ENCODE measurements at regions not wholly inside any gene's neighbourhood (a gene's known extent, or its start where the extent isn't known, plus 50 kb on each side); places are given as distances from the start of the nearest gene placed in this dataset.
A peak's percentile ranks its signal among the peaks of the same experiment; 100 is the strongest.
"Not testable (repeated sequence)": the region's sequence is repeated elsewhere in the genome, so short reads cannot be mapped to it uniquely, and the experiment has no call there.

GRCh38 chr3:127413318-127413673 is 125.5 kb upstream of the PRR20G start:
- peak overlapping the region; percentile 13 for H3K4me3 Mint-ChIP-seq
- TF ChIP-seq, protein P1, sequence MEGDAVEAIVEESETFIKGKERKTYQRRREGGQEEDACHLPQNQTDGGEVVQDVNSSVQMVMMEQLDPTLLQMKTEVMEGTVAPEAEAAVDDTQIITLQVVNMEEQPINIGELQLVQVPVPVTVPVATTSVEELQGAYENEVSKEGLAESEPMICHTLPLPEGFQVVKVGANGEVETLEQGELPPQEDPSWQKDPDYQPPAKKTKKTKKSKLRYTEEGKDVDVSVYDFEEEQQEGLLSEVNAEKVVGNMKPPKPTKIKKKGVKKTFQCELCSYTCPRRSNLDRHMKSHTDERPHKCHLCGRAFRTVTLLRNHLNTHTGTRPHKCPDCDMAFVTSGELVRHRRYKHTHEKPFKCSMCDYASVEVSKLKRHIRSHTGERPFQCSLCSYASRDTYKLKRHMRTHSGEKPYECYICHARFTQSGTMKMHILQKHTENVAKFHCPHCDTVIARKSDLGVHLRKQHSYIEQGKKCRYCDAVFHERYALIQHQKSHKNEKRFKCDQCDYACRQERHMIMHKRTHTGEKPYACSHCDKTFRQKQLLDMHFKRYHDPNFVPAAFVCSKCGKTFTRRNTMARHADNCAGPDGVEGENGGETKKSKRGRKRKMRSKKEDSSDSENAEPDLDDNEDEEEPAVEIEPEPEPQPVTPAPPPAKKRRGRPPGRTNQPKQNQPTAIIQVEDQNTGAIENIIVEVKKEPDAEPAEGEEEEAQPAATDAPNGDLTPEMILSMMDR (conservative IDR thresholded peaks at IDR 0.05) = no peak
- H3K27me3 Mint-ChIP-seq (ENCODE audit: low read depth) = no peaks in the 10 kb centered on the region
- no peak for DNase-seq (ENCODE audit: low read depth, low spot score)
- peaks cover 82% of the 10 kb centered on the region for H3K4me1 Mint-ChIP-seq
- no peaks in the 10 kb centered on the region for H3K9me3 Mint-ChIP-seq
- H3K27ac Mint-ChIP-seq (ENCODE audit: unreplicated experiment) = no peak overlapping the region
- no peaks in the 10 kb centered on the region for H3K36me3 Mint-ChIP-seq (ENCODE audit: low read depth)

DNA sequence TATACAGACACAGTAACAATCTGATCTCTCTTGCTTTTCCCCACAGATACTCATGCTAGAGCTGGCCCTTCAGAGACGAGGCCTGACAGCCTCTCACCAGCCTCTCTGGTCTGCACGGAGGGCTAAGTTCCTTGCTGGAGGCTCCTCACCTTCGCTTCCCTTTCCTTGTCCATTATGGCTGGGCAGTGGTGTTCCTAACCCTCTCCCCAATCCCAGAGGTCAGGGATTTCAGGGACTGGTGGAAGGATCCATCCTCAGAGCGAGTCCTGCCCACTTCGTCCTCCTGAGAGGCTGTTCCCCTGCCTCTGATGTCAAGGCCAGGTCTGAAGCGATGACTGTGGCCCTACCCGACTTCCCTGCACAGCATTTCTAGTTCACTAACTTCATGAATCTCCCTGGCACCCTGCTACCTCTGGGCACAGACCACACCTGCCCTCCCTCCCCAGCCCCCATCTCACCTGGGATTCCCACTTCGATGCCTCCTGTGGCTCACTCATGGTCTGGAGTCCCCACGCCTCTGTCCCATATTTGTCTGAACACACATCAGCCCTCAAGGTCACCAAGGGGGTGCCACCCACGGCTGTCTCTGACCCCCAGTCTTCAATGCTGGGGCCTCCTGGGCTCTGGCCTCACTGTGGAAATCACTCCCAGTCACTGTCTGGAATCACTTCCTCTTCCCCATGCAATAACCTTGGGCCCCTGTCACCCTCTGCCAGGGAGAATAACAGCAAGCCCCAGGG is 124.9 kb upstream of the PRR20G start:
- DNase-seq (ENCODE audit: low read depth, low spot score) = no peak
- no peaks in the 10 kb centered on the region for H3K9me3 Mint-ChIP-seq
- no peak overlapping the region for H3K27ac Mint-ChIP-seq (ENCODE audit: unreplicated experiment)
- no peak overlapping the region for H3K4me3 Mint-ChIP-seq
- TF ChIP-seq, protein P1 (conservative IDR thresholded peaks at IDR 0.05) = no peak
- H3K27me3 Mint-ChIP-seq (ENCODE audit: low read depth) = no peaks in the 10 kb centered on the region
- H3K36me3 Mint-ChIP-seq (ENCODE audit: low read depth) = no peaks in the 10 kb centered on the region
- peaks cover 82% of the 10 kb centered on the region for H3K4me1 Mint-ChIP-seq

GRCh38 chr3:127411875-127412274 is 124.0 kb upstream of the PRR20G start:
- H3K4me3 Mint-ChIP-seq; H3K27me3 Mint-ChIP-seq (ENCODE audit: low read depth); H3K9me3 Mint-ChIP-seq; DNase-seq (ENCODE audit: low read depth, low spot score); H3K36me3 Mint-ChIP-seq (ENCODE audit: low read depth); H3K27ac Mint-ChIP-seq (ENCODE audit: unreplicated experiment): not testable (repeated sequence)
- peaks cover 82% of the 10 kb centered on the region for H3K4me1 Mint-ChIP-seq

GRCh38 chr3:127411083-127411727 is 123.4 kb upstream of the PRR20G start:
- no peaks in the 10 kb centered on the region for H3K36me3 Mint-ChIP-seq (ENCODE audit: low read depth)
- TF ChIP-seq, protein P1 (conservative IDR thresholded peaks at IDR 0.05) = no peak
- no peak for DNase-seq (ENCODE audit: low read depth, low spot score)
- no peak overlapping the region for H3K4me3 Mint-ChIP-seq
- H3K27ac Mint-ChIP-seq (ENCODE audit: unreplicated experiment) = peak overlapping the region; percentile 62
- H3K9me3 Mint-ChIP-seq = no peaks in the 10 kb centered on the region
- peaks cover 80% of the 10 kb centered on the region for H3K4me1 Mint-ChIP-seq
- no peaks in the 10 kb centered on the region for H3K27me3 Mint-ChIP-seq (ENCODE audit: low read depth)

DNA sequence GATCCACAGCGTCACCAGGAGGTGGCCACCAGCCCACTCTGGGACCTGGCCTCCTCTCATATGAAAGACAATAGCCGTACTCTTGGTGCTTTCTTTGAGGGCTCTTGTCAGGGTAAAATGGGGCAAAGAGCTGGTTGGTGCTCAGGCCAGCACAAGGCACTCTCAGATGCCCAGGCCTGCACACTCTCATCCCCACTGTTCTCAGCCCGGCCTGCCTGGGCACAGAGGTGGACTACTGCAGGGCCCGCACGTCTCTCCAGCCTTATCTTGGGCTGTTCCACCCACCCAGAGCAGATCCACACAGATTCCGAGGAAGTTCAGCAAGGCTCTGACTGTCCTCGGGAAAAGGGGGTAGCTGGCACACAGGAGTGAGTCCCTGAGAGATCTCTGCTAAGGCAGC is 122.8 kb upstream of the PRR20G start:
- H3K4me1 Mint-ChIP-seq = peaks cover 80% of the 10 kb centered on the region
- H3K27ac Mint-ChIP-seq (ENCODE audit: unreplicated experiment) = peak overlapping the region; percentile 35
- H3K36me3 Mint-ChIP-seq (ENCODE audit: low read depth) = no peaks in the 10 kb centered on the region
- no peaks in the 10 kb centered on the region for H3K9me3 Mint-ChIP-seq
- no peak overlapping the region for H3K4me3 Mint-ChIP-seq
- H3K27me3 Mint-ChIP-seq (ENCODE audit: low read depth) = no peaks in the 10 kb centered on the region
- TF ChIP-seq, protein P1 (conservative IDR thresholded peaks at IDR 0.05) = no peak
- DNase-seq (ENCODE audit: low read depth, low spot score) = no peak

- TF ChIP-seq, protein P1 (conservative IDR thresholded peaks at IDR 0.05) = no peak
- H3K27me3 Mint-ChIP-seq (ENCODE audit: low read depth) = no peaks in the 10 kb centered on the region
- H3K4me3 Mint-ChIP-seq = no peak overlapping the region
- DNase-seq (ENCODE audit: low read depth, low spot score) = no peak
- no peaks in the 10 kb centered on the region for H3K9me3 Mint-ChIP-seq
- H3K4me1 Mint-ChIP-seq = peaks cover 76% of the 10 kb centered on the region
- peak overlapping the region; percentile 76 for H3K27ac Mint-ChIP-seq (ENCODE audit: unreplicated experiment)
- H3K36me3 Mint-ChIP-seq (ENCODE audit: low read depth) = no peaks in the 10 kb centered on the region
Observed at GRCh38 chr3:127410137-127410488, 122.3 kb upstream of the PRR20G start.
